NCI-H1694 treated with DMSO at 0.1 percent for 48 hours (cell line): ENCODE measurements at regions not wholly inside any gene's neighbourhood (a gene's known extent, or its start where the extent isn't known, plus 50 kb on each side); places are given as distances from the start of the nearest gene placed in this dataset.
A peak's percentile ranks its signal among the peaks of the same experiment; 100 is the strongest.

Experiments used
- DNase-seq: peaks from one replicate; lab custom pipeline; 2025; lab: John Stamatoyannopoulos, UW

DNA sequence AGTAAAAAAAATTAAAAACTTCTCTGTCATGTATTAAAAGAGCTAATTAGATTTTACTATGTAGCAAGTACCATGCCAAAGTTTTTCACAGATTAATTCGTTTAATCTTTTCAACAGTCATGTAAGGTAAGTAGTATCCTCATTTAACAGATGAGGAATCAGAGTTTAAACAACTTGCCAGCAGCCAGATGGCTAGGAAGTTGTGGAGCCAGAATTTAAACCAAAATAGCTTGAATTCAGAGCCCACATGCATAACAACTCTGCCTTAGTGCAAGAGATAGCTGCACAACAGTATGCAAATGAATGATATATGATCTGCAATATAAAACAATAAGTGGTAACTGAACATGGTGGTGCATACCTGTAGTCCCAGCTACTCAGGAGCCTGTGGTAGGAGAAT is 75.3 kb downstream of the NAP1L3 start:
- no peak for DNase-seq

DNA sequence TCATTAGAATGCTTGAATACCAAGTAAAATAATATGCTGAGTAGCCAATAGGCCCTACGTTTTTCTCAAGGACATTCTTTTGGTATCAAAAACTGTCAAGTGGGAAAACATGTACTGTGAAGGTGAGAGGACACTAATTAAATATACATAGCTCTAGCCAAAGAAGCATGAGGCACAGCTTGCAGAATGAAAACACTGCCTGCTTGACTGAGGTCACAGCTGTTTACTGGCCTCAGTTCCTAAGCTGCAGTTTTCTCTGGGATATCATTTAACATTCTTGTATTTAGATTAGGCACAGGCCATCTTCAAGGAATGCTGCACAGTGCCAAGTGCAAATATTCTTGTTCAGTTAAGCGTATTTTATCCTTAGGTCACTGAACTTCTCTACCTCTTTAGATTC is 78.6 kb downstream of the NAP1L3 start:
- no peak for DNase-seq

DNA sequence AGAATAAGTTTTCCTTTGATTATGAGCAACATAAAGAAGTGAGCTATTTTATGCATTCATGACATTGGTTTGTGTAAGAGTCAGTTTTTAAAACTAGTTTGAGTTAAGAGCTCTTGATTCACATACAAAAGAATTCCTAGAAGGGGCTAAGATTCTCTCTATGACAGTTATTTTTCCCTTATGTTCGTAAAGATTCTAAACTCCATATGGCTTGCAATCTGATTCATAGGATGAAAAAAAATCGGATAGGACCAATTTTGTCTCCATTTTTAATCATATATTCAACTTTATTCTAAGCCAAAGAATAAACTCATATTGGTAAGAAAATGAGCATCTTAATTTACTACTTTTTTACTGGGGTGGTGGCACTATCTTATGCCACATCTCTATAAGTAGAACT is 79.4 kb downstream of the NAP1L3 start:
- no peak for DNase-seq

- no peak for DNase-seq
These were observed 82.0 kb downstream of the NAP1L3 start for GRCh38 chrX:93591398-93591797.

- no peak for DNase-seq
These were observed 87.7 kb downstream of the NAP1L3 start for GRCh38 chrX:93585661-93586060.

DNA sequence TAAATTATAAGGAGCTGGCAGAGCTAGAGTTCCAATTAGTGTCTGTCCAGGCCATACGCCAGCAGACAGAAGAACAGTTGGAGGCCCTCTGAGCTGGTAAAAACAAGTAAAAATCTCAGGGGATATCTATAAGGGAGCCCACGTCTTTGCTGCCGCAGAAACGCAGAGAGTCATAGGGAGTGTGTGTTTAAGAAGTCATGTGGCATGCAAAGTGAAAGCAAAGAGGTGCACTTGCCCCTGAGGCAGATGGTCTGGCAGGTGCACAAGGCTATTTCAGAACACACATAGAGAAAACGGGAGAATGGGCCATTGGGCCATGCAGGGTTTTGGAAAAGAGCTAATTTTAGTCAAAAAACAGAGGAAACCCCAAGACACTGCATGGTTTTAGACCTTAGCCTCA is 92.7 kb downstream of the NAP1L3 start:
- DNase-seq, result no peak

DNA sequence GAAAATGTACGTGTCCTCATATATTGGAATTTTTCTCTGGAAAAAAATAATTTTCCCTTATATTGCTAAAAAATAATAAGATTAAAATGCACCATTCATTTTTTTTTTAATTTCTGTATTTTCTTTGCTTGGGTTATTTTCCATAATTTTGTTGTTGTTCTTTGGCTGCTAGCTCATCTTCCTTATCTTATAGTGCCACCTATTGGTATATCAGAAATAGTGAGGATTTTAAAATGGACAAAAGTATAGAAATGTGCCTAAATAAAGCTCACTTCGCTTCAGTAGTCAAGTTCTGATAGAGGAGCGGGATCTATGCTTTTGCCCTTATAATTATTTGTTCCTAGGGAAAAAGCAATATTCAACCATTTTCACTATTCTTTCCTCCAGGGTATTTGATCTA is 134.8 kb downstream of the NAP1L3 start:
- peak; percentile 47 for DNase-seq

DNA sequence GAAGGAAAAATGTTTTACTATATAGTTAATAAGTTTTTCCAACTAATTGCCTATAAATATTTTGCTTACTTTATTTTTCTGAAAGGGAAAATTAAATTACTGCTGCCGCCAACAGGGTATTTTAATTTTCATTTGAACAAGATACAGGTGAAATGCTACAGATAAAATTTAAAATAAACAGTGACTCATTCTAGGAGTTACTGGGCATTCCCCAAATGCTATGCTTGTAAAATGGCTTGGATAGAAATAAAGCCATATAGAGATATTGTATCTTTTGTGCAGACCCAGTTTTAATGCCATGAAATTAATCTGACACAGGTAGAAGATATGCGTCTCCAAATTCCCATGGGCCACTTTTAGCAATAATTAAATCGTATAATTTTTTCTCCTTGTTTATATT is 144.5 kb downstream of the NAP1L3 start:
- no peak for DNase-seq
